Large intestine (tissue), 3 donors: ENCODE measurements at regions not wholly inside any gene's neighbourhood (a gene's known extent, or its start where the extent isn't known, plus 50 kb on each side); places are given as distances from the start of the nearest gene placed in this dataset.

Experiments used
- DNase-seq, 2 donors: peaks; one replicate each; pipeline versions ENCODE4 v3.0.0 to v3.0.0-alpha.2; 2013
- H3K27ac ChIP-seq: one replicate; pipeline ENCODE4 v1.5.1; 2013; ENCODE audit warnings: low read length
- H3K27me3 ChIP-seq: 2 replicates; pipeline ENCODE4 v1.6.1; 2013; ENCODE audit warnings: low read length; ENCODE audit not compliant: control insufficient read depth, insufficient read depth
- H3K36me3 ChIP-seq: 2 replicates; pipeline ENCODE4 v1.6.1; 2013; ENCODE audit warnings: low read length; ENCODE audit not compliant: control insufficient read depth, insufficient read depth
- H3K4me1 ChIP-seq: one replicate; pipeline ENCODE4 v1.6.1; 2013; ENCODE audit warnings: low read length; ENCODE audit not compliant: control insufficient read depth, insufficient read depth
- H3K4me3 ChIP-seq: one replicate; pipeline ENCODE4 v1.5.1; 2013; ENCODE audit warnings: low read length
- H3K9me3 ChIP-seq: one replicate; pipeline ENCODE4 v1.6.1; 2013; ENCODE audit warnings: mild to moderate bottlenecking, low read depth, low read length, moderate library complexity; ENCODE audit not compliant: control insufficient read depth
- WGBS: methylation state at CpG from one replicate; pipeline ENCODE4 v1.1.5; 2013; ENCODE audit warnings: low lambda C conversion rate; ENCODE audit not compliant: insufficient coverage; 5-methylcytosine and 5-hydroxymethylcytosine counted together

DNA sequence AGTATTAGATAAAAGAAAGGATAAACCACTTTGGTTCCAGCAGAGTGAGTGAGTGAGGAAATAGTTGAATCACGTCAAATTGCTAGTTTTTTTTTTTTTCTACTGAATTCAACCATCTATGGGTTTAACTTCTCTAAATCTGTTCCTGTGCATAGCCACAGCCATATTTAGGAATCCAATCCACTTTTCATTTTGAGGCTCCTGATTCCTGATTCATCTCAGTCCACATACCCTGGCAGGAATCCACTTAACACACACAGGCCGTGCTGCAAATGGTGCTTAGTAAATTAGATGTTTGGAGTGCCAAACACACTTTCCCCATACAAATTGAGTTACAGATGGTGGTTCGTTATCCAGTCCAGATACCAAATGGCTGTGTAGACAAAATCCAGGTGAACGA lies 220.3 kb downstream of the ALDH8A1 start:
- no peak overlapping the region for H3K4me3 ChIP-seq
- H3K36me3 ChIP-seq, result no peaks in the 10 kb centered on the region
- no CpG with 5 or more reads among the region's 4 CpGs for WGBS
- no peaks in the 10 kb centered on the region for H3K4me1 ChIP-seq
- no peak for DNase-seq
- H3K27ac ChIP-seq, result no peak overlapping the region
- no peaks in the 10 kb centered on the region for H3K9me3 ChIP-seq
- no peaks in the 10 kb centered on the region for H3K27me3 ChIP-seq

DNA sequence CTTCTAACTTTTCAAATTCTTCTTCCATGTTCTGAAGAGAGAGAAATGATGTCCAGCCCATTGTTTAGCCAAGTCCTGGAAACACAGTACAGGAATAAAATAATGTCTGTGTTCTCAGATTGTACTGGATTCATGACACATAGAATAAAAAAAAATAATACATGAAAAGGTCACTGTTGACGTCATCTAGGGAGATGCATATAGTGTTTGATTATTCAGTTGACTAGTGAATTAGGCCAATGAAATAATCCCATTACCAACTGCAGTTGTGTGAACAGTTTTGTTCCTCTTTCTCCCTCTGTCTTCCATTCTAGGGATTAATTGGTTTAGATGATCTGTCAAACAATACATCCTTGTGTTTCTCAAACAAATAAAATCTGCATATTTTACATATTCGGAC lies 222.8 kb downstream of the ALDH8A1 start:
- H3K36me3 ChIP-seq, result no peaks in the 10 kb centered on the region
- DNase-seq, result no peak
- WGBS, result 100% methylated on average over 1 of the region's 2 CpGs
- peaks cover 4% of the 10 kb centered on the region for H3K4me1 ChIP-seq
- no peak overlapping the region for H3K4me3 ChIP-seq
- H3K27ac ChIP-seq, result no peak overlapping the region
- no peaks in the 10 kb centered on the region for H3K27me3 ChIP-seq
- no peaks in the 10 kb centered on the region for H3K9me3 ChIP-seq

DNA sequence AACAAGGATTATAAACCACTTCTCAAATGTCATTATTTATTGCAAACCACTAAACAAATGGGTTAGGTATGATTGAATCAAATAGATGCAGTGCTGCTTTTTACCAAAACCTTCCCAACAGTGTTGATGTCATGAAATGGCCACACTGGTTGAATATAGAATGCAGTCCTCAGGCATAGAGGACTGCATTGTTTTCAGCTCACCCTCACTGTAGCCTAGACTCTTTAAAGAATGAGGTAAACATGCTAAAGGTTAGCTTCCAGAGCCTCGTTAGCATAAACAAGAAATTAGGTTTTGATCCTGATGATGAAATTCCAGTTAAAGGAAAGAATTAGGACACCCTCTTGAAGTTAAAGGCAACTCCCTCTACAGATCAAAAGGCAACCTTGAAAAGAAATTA lies 224.3 kb downstream of the ALDH8A1 start:
- Histone ChIP-seq H3K27me3 (no peaks in the 10 kb centered on the region), H3K36me3 (no peaks in the 10 kb centered on the region), H3K4me3 (no peak overlapping the region), H3K4me1 (peaks cover 4% of the 10 kb centered on the region), H3K9me3 (no peaks in the 10 kb centered on the region), H3K27ac (no peak overlapping the region)
- no peak for DNase-seq
- no CpG with 5 or more reads among the region's 1 CpG for WGBS

DNA sequence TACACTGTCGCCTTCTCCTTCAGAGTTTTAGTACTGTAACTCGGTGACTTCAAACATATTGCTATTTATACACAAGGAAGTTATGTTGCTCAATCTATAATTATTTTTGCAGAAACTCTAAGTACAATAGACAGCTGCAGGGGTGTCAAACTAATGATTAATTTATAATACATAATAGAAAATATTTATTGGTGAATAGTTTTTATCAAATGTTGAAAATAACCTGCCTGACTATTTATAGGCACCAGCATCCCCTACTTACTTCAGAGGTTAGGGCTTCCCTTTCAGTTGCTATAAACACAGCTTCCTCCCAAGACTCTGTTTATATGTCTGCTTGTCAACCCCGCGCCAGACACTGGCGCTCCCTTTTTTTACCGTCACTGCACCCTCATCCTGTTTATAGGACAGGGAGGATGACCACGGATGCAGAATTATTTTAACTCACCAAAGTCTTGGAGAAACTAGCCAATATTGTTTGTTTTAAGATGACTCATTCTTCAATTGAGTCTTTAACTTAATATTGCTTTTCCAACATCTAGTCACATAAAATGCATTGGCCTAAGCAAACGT lies 225.0 kb downstream of the ALDH8A1 start:
- DNase-seq, result peak in 1 of 2 donors; percentile 14
- Histone ChIP-seq H3K27ac (no peak overlapping the region), H3K36me3 (no peaks in the 10 kb centered on the region), H3K27me3 (no peaks in the 10 kb centered on the region), H3K4me3 (no peak overlapping the region), H3K9me3 (no peaks in the 10 kb centered on the region), H3K4me1 (peaks cover 4% of the 10 kb centered on the region)
- WGBS, result 57% methylated on average over 2 of the region's 8 CpGs

DNA sequence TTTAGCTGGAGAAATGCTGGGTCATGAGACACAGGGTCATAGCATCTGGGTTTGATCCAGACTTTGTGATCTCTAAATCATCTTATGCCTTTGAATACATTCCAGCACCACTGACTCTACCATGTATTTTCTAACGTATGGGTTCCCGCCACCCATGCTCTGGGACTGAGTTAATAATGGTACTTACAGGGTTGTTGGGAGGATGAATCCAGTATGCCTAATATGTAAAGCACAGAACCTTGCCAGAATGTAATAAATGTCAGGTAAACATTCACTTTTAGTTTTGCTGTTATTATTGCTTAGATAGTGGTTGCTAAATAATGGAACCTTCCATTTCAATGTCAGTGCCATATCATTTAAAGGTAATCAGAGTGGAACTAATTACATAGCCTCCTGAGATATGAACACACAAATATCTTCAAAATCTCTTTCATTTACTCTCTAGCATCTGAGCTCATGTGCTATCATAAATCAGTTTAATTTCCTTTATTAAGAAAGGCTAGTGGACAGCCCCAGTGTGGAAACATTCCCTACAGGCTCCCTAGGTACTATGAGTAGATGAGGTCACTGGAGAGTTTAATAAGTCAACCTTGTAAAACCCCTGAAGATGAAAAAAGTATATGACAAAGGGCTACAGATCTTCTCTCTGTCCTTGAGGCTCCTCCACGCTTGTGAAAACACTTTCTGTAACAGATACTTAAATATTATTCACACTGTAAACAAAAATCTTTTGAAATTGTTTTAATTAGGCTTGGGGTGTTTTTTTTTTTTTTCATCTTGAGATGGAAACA lies 226.6 kb downstream of the ALDH8A1 start:
- Histone ChIP-seq H3K4me3 (no peak overlapping the region), H3K27me3 (no peaks in the 10 kb centered on the region), H3K27ac (no peak overlapping the region), H3K36me3 (no peaks in the 10 kb centered on the region), H3K9me3 (no peaks in the 10 kb centered on the region), H3K4me1 (peaks cover 4% of the 10 kb centered on the region)
- WGBS, result 60% methylated on average over 1 of the region's 3 CpGs
- peak in 1 of 2 donors; percentile 14 for DNase-seq

DNA sequence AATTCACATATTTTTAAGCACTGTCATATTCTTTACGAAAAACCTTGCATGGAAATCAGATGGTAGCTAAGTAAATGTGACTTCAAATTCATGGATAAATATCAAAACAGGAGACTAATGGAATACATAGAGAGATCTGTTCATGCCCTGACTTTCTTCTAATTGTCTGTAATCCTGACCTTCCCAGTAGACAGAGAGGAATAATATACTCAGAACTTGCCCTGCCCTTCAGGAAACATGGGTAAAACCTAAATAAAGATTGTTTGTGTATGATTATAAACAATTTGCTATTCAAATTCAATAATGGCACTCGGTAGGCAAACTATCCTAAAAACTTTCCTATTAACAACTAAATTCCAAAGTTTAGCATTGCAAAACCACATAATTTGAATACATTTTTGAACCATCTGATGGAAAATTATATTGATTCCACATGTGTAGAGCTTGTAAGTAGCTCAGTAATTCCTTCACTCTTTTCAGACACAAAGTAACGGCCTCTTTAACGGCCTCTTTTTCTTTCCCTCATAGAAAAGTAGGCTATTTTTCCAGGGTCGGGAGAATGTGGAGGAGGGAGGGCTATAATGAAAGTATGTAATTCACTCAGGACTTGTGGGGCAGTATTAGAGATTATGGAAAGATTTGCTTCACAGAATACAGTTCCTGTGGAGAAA lies 227.6 kb downstream of the ALDH8A1 start:
- WGBS, result 83% methylated on average over 3 of the region's 5 CpGs
- DNase-seq, result no peak
- no peaks in the 10 kb centered on the region for H3K27me3 ChIP-seq
- no peak overlapping the region for H3K27ac ChIP-seq
- peaks cover 4% of the 10 kb centered on the region for H3K4me1 ChIP-seq
- H3K9me3 ChIP-seq, result no peaks in the 10 kb centered on the region
- no peaks in the 10 kb centered on the region for H3K36me3 ChIP-seq
- no peak overlapping the region for H3K4me3 ChIP-seq

DNA sequence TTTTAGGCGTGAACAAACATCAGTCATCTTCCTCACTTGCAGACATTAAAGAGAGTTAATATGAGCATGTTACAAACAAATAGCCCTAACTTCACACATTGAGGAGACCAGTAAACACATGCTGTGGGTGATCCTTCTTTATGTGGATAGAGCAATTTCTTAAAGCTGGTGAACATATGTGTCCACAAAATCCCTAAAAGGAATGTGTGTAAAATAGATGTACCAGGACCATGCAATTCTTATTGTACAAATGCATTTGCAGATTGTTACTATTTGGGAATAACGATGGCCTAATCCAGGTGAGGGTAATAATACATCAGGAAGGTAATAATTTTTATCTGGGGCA lies 228.9 kb downstream of the ALDH8A1 start:
- Histone ChIP-seq H3K36me3 (no peaks in the 10 kb centered on the region), H3K27me3 (no peaks in the 10 kb centered on the region), H3K27ac (no peak overlapping the region), H3K9me3 (no peaks in the 10 kb centered on the region), H3K4me3 (no peak overlapping the region), H3K4me1 (peaks cover 4% of the 10 kb centered on the region)
- WGBS, result 86% methylated on average over 1 of the region's 2 CpGs
- DNase-seq, result no peak

DNA sequence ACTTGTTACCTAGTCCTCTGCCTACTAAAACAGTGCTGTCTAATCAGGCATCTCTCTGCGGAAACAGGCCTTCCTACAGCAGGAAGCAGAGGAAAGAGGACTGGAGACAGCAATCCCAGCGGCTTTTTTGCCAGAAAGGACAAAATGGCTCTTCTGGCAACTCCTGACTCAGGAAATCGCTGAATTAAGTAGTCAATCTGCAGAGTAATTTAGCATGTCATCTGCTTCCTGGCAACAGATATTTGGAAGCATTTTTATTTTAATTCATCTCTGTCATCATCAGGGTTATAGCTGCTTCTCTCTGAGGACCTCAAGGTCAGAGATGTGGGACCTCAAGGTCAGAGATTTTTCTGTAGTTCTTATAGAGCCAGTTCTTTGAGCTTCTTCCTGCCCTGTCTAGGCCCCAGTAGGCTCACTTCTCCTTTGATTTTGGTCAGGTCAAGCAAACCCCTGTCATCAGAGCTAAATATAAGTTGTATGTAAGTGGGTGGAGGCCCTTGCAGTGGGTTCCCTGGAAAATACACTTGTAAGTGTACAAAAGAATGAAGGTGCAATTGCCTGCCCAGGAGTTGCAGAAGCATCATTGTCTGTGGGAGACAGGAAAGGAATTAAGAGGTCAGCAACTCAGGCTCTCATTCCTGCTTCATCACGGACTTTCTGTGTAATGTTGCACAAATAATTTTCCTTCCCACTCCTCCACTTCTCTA lies 229.4 kb downstream of the ALDH8A1 start:
- Histone ChIP-seq H3K4me3 (no peak overlapping the region), H3K36me3 (no peaks in the 10 kb centered on the region), H3K4me1 (peaks cover 4% of the 10 kb centered on the region), H3K27ac (no peak overlapping the region), H3K27me3 (no peaks in the 10 kb centered on the region), H3K9me3 (no peaks in the 10 kb centered on the region)
- peak in 1 of 2 donors; percentile 18 for DNase-seq
- no CpG with 5 or more reads among the region's 4 CpGs for WGBS

DNA sequence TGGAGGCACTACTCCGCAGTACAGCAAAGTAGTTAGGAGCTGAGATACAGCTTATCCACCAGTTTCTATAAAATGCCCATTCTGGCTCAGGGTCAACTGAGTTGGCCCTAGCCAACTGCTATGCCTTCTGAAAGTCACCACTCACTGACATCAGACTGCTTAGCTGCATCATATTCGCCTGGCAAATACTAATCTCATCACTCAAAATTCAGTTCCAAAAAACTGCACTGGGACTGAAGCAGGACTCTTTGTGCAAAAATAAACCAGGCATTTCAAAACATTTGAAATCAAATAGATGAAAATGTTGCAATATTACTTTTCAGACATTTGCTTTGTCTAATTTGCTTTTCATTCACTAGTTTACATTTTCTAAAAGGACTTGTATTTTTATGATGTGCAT lies 230.0 kb downstream of the ALDH8A1 start:
- H3K4me1 ChIP-seq, result peaks cover 4% of the 10 kb centered on the region
- H3K27me3 ChIP-seq, result no peaks in the 10 kb centered on the region
- no peak overlapping the region for H3K4me3 ChIP-seq
- no peak overlapping the region for H3K27ac ChIP-seq
- no peaks in the 10 kb centered on the region for H3K9me3 ChIP-seq
- DNase-seq, result no peak
- WGBS, result no CpG with 5 or more reads among the region's 2 CpGs
- H3K36me3 ChIP-seq, result no peaks in the 10 kb centered on the region

DNA sequence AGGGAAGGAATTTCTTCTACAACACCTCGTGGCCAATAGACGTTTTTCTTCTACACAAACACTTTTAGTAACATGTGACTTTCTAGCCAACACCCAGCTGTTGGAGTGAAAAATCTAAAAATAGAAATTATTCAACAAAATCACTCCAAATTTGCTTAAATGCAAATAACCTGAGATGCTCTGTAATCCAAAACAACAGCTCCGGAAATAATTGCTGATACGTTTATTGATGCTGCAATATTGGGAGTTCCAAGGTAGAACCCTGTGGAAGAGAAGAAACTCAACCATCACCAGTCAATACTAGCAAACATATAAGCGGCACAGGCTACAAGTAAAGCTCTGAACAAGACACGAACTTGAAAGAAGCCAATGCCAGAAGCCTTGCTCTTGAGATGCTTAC lies 230.6 kb downstream of the ALDH8A1 start:
- no peaks in the 10 kb centered on the region for H3K36me3 ChIP-seq
- peaks cover 4% of the 10 kb centered on the region for H3K4me1 ChIP-seq
- DNase-seq, result no peak
- WGBS, result no CpG with 5 or more reads among the region's 6 CpGs
- H3K27ac ChIP-seq, result no peak overlapping the region
- H3K9me3 ChIP-seq, result no peaks in the 10 kb centered on the region
- H3K4me3 ChIP-seq, result no peak overlapping the region
- no peaks in the 10 kb centered on the region for H3K27me3 ChIP-seq
